GM19239 (cell line): ENCODE measurements at regions not wholly inside any gene's neighbourhood (a gene's known extent, or its start where the extent isn't known, plus 50 kb on each side); places are given as distances from the start of the nearest gene placed in this dataset.

Experiments used
- DNase-seq: peaks from one replicate; pipeline ENCODE4 v3.0.0; 2011; ENCODE audit warnings: low spot score; ENCODE audit not compliant: insufficient read length
- FAIRE-seq: peaks from 2 replicates; lab custom pipeline; 2011; peaks lifted over from hg19 to GRCh38; lab: Jason Lieb, UNC

DNA sequence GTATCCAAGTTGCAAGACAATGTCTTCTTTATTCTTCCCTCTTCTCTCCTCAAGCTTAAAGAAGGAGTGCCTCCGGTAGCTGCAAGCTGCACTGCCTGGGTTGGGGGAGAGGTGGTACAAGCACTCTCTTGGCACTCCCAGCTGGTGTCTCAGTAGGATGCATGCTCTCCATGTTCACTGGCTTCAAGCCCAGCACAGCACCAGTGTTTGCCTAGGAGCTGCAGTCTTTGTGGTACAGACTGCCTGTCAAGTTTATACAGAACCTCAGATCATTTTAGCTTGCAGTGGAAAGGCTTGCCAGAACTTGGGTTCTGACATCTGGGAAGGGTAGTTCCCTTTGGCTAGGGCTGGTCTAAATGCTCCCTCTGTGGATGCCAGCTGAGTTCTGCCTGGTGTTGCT, 505.6 kb downstream of the MAN2A1 start:
- DNase-seq (no peak), FAIRE-seq (no peak)

DNA sequence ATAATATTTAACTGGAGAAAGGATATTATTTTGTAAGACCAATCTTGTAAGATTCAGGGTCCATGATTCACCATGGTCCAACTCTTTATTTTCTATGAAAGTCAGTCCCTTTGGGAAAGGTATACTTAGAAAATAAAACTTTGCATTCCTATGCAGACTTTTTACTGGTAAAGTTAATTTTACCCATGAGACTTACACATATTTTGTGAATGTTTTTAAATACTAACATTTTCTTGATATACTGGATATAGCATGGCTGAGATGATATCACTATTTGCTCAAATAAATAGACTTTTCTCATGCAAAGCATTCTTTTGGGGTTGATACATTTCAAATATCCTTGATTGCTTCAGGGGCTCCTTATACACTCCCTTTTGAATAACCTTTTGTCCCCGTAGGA, 512.1 kb downstream of the MAN2A1 start:
- DNase-seq: no peak
- FAIRE-seq: no peak

DNA sequence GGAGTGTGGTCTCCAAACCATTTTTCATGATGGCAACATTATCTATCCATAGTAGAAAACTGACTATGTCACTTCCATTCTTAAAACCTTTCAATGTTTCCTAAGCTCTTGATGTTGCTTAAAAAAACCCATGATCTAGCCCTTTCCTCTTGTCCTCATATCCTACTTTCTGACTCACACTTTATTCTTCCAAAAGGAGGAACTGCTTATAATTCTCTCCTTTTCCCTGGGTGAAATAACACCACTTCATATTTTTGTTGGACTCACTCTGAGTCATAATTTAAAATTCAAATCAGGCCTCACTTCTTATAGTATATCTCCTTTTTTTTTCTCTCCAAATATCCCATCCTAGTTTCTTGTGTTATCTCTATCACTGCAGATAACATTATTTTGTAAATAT, 513.9 kb downstream of the MAN2A1 start:
- FAIRE-seq: no peak
- no peak for DNase-seq

DNA sequence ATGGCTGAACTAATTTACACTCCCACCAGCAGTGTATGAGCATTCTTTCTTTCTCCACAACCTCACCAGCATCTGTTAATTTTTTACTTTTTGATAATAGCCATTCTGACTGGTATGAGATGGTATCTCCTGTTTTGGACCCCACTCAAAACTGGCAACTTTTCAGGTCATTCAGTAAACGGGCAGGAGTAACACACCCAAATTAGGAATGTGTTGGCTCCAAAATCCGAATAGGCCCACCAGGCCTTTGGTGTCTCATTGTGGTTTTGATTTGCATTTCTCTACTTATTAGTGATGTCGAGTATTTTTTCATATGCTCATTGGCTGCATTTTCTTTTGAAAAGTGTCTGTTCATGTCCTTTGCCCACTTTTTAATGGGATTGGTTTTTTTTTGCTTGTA, 517.1 kb downstream of the TMEM232 start:
- FAIRE-seq (no peak), DNase-seq (no peak)

DNA sequence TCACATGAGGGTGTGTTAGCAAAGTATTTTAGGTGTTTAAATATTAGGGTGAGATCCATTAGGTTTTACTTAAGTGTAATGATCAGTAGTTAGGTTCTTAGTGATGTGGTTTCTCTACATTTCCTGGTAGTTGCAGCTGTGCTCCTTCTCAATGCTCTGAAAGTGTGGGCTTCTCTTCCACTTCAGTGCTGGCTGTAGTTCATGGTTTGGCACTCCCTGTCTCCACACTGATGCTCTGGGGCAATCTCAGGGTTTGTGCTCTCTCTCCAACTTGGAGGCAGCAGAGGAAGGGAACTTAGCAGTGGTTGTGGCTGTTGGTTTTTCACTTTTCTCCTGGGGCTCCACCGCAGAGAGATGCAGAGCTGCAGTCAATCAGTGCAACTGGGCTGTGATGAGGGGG, 507.5 kb downstream of the TMEM232 start:
- FAIRE-seq (no peak), DNase-seq (no peak)

DNA sequence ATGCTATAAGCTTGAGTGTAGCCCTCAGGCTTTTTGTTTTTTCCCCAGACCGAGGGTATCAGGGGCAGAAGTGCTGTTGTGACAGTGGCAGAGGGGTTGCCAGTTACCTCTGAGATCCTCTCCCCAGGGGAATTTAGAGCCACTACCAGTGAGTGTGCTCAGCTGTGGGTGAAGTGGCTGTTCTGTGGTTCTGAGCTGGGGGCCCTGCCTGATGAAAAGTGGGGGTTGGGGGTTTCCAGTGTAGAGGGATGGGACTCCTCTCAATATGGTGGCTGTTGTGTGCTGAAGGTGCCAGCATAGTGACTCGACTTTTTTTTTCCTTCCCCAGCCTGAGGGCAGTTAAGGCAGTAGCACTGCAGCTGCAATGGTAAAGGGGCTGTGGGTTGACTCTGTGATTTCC, 506.7 kb downstream of the TMEM232 start:
- no peak for DNase-seq
- FAIRE-seq: no peak

DNA sequence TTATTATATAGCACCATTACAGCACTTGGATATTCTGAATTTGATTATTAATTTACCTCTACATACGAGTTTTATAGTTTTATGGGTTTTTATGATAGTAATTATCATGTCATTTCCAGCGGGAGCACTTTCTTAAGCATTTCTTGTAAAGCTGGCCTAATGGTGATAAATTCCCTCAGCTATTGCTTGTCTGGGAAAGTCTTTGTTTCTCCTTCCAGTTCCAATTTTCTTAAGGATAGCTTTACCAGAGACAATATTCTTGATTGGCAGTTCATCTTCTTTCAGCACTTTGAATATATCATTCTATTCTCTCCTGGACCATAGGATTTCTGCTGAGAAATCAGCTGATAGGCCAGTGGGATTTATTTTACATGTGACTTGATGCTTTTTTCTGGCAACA, 505.4 kb downstream of the TMEM232 start:
- DNase-seq: no peak
- FAIRE-seq: no peak

DNA sequence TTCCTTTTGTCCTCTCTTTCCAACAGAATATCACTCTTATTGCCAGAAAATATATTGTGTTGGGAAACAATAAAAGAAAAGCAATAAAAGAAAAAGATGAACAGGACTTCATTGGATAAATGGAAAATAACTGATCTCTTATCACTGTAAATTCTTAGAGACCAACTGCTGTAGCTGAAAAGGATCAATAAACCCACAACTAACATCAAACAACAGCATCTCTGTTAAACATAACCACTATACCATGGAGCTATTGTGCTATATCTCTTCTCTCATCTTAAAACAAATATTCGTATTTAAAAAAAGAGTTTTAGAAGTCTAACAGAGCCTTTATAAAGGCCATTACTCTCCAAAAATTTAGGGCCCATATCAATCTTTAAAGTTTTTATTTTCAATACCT, 502.4 kb downstream of the TMEM232 start:
- no peak for FAIRE-seq
- no peak for DNase-seq

DNA sequence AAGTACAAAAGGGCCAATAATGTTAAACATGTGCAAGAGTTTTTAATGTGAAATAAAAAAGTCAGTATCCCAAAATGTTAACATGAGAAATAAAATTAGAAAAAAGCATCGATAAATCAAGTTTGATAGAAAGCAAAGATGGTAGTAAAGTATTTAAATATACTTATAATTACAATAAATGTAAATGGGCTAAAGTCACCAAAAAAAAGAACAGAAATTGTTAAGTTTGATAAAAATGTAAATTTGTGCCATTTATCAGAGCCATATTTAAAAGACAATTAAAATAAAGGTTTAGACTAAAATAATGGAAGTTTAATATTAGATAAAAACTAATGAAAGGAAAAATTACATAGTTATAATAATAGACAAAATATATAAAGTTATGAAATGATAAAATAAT, 500.5 kb downstream of the TMEM232 start:
- DNase-seq: no peak
- no peak for FAIRE-seq

DNA sequence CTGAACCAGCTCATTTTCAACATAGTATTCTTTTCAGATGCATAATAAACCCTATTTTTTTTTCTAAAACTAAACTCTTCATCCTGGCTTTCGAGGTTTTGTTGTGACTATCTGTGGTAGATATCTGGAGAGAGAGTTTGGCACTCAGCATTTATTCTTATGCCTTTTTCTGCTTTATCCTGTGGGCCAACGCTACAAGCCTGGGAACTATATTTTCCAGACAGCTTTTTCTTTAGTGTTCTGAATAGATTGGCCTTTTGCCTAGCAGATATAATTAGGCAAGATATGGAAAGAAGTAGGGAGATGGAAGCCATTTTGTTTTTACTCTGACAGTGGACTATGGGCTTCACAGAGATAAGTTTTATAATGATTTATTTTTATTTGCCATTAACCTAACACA, 486.7 kb downstream of the TMEM232 start:
- FAIRE-seq: no peak
- no peak for DNase-seq

DNA sequence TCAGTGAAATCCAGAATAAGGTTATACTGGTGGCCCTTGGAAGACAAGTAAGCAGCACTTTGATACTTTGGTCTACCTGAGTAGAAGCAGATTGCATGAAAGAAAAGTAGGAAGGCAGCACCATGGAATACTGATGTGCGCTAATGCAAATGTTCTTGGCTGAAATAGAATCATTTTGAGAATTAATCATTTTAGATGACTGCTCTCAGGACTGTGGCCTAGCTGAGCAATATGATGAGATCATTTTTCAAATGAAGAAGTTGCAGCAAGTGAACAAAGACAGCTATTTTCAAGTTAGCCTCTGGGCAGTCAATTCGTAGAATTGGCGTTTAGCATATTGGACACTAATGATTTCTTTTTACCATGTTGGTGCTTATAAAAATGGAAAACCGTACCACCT, 483.5 kb downstream of the TMEM232 start:
- DNase-seq (no peak), FAIRE-seq (no peak)

DNA sequence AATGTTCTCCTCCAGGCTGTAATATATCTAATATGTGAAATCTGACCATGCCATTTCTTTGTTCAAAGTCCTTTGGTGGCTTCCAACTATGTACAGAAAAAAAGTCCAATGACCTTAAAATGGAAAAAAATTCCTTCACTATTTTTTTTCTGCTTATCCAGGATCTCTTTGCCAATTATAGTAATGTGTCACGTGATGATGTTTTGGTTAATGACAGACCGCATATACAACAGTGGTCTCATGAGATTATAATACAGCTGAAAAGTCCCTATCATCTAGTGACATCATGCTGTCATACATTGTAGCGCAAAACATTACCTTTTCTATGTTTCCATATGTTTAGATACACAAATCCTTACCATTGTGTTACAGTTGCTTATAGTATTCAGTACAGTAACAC, 477.6 kb downstream of the TMEM232 start:
- no peak for FAIRE-seq
- DNase-seq: no peak

DNA sequence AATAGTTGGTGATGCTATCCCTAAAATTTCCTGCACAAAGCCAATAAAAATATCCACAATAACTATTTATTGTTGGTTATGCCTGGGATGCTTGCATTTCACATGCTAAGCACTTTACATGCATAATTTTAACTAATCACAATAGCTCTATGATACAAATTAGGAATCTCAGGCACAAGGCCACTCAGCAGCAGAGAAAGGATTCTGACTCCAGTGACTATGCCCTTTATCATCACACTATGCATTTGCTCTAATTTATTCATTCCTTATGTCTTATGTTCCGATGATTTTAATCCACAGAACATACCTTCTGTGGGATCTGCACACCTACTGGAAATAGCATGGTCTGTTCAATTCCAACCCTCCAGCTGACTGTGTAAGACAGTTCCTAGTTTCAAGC, 476.1 kb downstream of the TMEM232 start:
- DNase-seq (no peak), FAIRE-seq (no peak)

DNA sequence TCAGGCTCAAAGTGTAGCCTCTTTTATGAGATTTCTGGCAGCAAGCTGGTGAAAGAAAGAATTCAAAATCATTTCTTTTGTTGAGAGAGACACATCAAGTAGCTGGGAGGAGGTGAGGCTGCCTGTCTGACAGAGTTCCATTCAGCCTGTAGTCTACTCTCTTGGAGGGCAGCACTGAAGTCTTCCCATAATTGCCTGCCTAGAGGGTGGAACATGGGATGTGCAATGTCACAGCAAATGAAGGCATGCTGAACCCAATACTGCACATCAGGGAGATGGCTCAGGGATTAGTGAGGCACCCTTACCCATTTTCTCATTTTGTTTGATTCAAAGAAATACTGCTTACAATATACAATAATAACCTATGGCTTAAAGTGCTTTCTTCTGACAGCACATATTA, 475.7 kb downstream of the TMEM232 start:
- FAIRE-seq: no peak
- no peak for DNase-seq

DNA sequence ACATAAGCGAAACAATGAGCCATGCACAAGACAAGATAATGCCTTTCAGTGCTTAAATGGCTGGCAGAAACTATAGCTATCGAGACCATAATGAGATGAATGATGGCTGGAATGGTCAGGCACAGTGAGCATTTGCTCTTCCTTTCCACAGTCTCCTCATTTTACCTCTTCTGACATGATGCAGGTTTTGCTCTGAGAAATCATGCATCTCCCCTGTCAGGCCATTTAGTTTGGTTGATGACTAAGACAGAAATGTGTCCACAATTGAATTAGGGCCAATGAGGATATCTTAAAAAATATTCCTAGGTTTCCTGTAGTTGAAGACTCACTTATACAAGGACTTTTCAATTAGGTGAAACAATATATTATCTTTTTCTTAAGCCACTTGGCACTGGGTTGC, 475.1 kb downstream of the TMEM232 start:
- no peak for DNase-seq
- FAIRE-seq: no peak

DNA sequence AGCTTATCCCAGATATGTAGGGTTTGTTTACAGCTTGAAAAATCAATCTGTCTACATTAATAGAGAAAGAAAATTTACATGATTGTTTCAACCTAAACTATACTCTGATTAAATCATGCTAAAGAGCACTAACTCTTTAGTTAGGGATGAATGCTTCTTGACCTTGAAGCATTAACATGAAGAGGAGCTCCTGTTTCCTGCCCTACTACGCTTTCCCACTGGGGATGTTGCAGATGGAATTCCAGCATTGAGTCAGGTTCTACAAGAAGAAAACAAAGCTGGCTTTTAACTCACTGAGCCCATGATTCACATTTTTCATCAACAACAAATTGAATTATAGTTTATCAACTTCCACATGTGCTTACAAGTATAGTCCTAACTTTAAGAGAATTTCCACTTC, 471.3 kb downstream of the TMEM232 start:
- DNase-seq (no peak), FAIRE-seq (no peak)

DNA sequence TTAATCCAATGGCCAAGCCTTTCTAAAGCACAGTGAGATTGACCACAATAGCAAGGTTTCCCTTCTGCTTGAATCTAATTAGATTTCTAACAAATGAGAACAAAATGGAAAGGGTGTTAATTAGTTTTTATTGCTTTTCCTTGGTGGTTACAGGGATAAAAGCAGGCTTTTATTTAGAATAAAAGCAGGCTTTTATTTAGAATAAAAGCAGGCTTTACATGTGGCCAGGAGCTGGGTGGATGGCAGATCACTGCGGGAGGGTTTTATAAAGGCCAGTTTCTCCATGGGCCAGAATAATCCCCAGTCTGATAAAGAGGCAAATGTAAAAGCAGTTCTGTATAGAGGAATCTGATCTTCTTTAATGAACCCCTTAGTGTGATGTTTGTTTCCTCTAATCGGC, 470.2 kb downstream of the TMEM232 start:
- FAIRE-seq: no peak
- no peak for DNase-seq

DNA sequence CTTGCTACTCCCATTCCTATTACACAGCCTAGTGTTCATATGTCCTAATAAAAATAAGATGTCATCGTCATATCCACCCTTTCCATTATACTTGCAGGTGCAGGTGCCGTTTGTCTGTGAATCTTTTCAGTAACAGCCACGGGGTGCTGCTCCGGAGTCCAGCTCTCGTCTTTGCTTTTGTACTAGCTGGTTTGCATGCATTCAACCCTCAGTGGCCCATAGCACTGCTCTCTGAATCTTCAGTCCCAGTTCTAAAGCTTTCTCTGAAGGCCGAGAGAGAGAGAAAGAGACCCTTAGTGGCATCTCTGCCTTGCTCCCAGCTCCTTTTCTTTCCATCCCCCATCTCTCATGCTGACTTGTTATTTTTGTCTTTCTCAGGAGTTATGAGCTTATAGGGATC, 468.5 kb downstream of the TMEM232 start:
- FAIRE-seq (no peak), DNase-seq (no peak)

DNA sequence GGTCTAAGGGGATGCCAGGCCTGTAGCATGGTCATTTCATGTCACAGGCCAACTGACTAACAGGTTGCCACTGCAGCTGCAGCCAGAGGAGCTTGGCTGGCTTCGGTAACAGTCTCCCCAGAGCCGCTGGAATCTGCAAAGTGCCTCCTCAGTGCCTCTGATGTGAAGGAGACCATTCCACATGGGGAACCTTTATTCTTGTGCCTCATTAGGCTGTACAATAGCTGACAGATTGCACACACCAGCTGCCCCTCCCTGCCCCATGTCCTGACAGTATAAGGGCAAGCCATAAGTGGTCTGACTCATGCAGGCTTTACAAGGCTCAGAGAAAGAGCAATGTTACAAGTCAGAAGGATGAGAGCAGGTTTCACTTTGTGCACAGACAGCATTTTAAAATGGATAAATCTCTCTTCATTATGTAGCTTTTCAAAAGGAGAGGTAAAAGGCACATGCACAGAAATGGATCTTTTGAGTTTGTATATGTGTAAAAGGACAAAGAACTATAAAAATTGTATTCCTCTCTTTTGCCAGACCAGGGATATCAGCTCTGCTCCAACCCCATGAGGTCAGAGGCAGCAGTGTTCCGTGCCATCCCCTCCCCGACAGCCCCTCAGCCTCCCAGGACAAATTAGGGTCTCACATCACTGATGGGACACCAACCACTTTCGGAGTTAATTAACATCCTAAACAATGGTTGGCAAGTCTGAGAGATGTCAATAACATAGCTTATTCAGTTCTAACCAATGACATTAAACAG, 467.8 kb downstream of the TMEM232 start:
- FAIRE-seq (no peak), DNase-seq (no peak)

DNA sequence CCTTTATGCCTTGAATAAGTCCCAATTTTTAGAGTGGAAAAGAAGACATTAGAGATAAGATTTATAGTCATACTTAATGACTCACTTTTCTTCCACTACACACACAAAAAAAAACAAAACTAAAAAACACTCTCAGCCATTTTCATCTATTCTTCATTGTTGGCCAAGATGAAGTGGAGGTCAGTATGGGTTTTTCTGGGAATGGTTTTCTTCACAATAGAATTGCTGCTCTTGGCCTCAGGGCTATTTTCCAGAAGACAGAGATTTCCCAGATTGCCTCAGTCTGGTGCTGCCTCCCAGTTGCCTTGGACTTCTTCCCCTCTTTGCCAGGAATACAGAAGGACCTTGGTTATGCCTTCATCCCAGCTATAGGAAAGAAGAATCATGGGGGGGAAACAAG, 463.7 kb downstream of the TMEM232 start:
- DNase-seq (no peak), FAIRE-seq (no peak)

DNA sequence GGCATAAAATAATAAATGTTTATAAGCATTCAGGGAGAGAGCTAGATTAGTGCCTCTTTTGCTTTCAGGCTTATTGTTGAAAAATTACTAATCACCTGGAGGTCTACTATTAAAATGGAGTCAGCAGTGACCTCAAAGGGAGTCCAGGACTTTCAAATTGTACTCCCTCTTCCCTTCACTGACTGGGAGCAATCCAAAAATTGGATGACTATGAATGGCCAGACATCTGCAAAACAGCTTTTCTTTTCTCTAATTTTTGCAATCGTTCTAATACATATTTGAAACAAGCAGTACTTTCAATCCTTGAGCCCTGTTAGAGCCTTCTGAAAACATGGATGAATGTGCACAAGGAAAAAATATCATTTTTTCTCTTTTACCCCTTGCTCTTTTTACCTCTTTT, 461.8 kb downstream of the TMEM232 start:
- no peak for FAIRE-seq

DNA sequence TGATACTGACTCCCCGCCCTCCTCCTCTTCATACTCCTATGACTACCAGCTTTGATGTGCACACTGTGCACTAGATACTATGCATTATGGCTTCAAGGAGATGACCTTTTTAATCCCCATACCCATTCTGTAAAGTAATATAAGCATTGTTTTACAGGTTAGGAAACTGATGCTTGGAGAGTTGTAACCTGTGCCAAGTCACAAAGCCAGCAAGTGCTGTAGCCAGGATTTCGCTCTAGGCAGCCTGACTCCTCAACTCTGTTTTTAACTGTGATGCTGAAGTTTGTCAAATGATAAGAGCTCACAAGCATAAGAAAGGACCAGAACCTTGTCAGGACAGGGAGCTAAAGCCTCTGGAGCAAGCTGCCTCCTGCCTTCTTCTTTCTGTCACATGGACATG, 461.3 kb downstream of the TMEM232 start:
- DNase-seq (no peak), FAIRE-seq (no peak)

More for the DNA sequence above, 461.8 kb downstream of the TMEM232 start:
- no peak for DNase-seq

DNA sequence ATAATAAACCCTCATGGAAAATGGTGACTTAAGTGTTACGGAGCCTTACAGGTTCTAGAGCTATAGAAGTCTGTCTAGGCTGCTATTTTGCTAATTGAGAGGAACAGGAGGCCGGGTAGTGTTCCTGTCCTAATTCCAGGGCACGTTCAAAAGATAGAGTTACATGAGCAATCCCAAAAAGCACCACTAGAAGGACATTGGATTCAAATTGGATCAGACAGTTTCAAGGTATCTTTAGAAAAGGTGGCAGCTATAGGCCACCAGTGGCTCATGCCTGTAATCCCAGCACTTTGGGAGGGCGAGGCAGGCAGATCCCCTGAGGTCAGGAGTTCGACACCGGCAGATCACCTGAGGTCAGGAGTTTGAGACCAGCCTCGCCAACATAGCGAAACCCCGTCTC, 458.8 kb downstream of the TMEM232 start:
- no peak for FAIRE-seq
- no peak for DNase-seq
